ENCODE measurements at regions not wholly inside any gene's neighbourhood (a gene's known extent, or its start where the extent isn't known, plus 50 kb on each side); places are given as distances from the start of the nearest gene placed in this dataset.

GRCh38 chr17:17416400-17417360, 60.1 kb upstream of the MED9 start:
- no peak overlapping the region for H3K4me3 ChIP-seq (ENCODE audit: low read depth, low read length)
- no peak for DNase-seq (ENCODE audit: low read depth)
- no peak for TF ChIP-seq CTCF (conservative IDR thresholded peaks at IDR 0.05; ENCODE audit: low read depth, low read length)

DNA sequence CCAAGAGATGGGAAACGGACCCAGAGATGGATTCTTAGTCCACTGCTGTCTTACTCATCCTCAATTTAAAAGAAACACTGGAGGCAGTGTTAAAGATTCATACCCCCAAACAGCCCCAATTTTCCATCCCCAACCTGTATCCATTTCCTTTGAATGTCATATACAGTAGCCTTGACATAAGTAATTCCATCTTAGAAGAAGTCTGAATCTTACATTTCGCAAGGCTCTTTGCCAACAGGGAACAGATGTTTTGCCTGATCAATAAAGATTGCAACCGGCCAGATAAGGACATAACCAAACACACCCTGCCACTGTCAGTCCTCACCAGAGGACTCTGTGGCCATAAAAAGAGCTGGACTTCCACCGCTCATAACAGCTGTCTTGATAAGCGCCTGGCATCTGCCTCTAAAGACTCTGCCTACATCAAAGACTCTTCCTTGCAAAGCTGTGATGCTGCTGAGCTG, 59.0 kb upstream of the MED9 start:
- no peak for DNase-seq (ENCODE audit: low read depth)
- TF ChIP-seq CTCF (conservative IDR thresholded peaks at IDR 0.05; ENCODE audit: low read depth, low read length), result no peak
- H3K4me3 ChIP-seq (ENCODE audit: low read depth, low read length), result no peak overlapping the region

DNA sequence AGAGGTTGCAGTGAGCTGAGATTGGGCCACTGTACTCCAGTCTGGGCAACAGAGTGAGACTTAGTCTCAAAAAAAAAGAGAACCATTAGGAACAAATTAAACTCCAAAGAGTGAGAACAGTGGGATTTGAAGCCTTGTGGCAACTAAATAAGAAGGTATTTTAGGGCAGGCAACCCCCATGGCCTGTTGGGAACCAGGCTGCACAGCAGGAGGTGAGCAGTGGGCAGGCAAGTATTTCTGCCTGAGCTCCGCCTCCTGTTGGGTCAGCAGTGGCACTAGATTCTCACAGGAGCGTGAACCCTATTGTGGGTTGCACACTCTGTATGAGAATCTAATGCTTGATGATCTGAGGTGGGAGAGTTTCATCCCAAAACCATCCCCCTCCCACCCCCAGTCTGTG, 57.6 kb upstream of the MED9 start:
- DNase-seq (ENCODE audit: low read depth), result no peak
- no peak overlapping the region for H3K4me3 ChIP-seq (ENCODE audit: low read depth, low read length)
- TF ChIP-seq CTCF (conservative IDR thresholded peaks at IDR 0.05; ENCODE audit: low read depth, low read length), result no peak

- no peak for DNase-seq (ENCODE audit: low read depth)
- H3K4me3 ChIP-seq (ENCODE audit: low read depth, low read length), result no peak overlapping the region
- no peak for TF ChIP-seq CTCF (conservative IDR thresholded peaks at IDR 0.05; ENCODE audit: low read depth, low read length)
Observed at GRCh38 chr17:17419631-17420030, 57.2 kb upstream of the MED9 start.

GRCh38 chr17:17420082-17420481, 56.7 kb upstream of the MED9 start:
- no peak overlapping the region for H3K4me3 ChIP-seq (ENCODE audit: low read depth, low read length)
- TF ChIP-seq CTCF (conservative IDR thresholded peaks at IDR 0.05; ENCODE audit: low read depth, low read length), result no peak
- DNase-seq (ENCODE audit: low read depth), result no peak

DNA sequence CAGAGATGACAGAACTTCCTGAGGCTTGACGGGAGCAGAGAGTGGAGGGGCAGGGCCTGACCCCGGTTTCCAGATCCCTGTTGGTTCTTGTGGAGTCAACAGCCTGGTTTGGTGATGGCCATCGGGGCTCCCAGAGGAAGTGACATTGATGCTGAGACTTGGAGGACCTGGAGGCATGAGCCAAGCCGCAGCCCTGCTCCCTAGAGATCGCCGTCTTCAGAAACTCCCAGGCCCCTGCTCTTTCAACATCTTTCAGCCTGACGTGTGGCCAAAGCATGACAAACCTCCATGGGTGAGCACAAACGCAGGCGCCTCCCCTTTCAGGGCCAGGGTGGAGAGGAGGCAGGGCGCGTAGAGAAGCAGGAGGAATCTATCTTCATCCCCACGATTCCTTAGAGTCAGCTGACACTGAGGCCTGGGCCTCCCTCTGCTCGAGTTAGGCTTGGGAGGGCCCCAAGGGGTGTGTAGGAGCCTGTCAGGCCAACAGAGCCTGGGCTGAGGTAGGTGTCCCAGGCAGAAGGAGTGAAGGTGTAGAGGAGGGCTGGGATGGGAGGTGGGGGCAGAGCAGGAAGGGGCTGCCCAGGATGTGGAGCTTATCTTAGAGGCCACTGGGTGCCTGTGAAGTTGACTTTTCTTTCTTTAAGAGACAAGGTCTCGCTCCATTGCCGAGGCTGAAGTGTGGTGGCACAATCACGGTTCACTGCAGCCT, 56.1 kb upstream of the MED9 start:
- DNase-seq (ENCODE audit: low read depth), result no peak
- no peak overlapping the region for H3K4me3 ChIP-seq (ENCODE audit: low read depth, low read length)
- TF ChIP-seq CTCF (conservative IDR thresholded peaks at IDR 0.05; ENCODE audit: low read depth, low read length), result no peak
